ENCODE measurements at regions not wholly inside any gene's neighbourhood (a gene's known extent, or its start where the extent isn't known, plus 50 kb on each side); places are given as distances from the start of the nearest gene placed in this dataset.

- WGBS, 4 donors = 87 to 91% (median 89%) methylated on average over 3 of the region's 3 CpGs
- Histone ChIP-seq H3K4me3 (no peak overlapping the region), H3K27ac (no peak overlapping the region), H3K9me3 (replicated peaks in 1 of 3) (no peaks in the 10 kb centered on the region), H3K27me3 (no peaks in the 10 kb centered on the region), H3K4me1 (replicated peaks in 1 of 2) (no peaks in the 10 kb centered on the region), H3K36me3 (replicated peaks in 1 of 2) (no peaks in the 10 kb centered on the region)
- intact Hi-C loops (cut with DNase I) = no loop called here
- DNase-seq = no peak
- TF ChIP-seq CTCF (IDR thresholded peaks at IDR 0.05) = no peak
- TF ChIP-seq POLR2A (IDR thresholded peaks at IDR 0.05) = no peak
Measured at GRCh38 chr5:154117930-154118329, 72.6 kb upstream of the GALNT10 start.

GRCh38 chr5:154118385-154118784 is 72.1 kb upstream of the GALNT10 start:
- no peak for DNase-seq
- Histone ChIP-seq H3K9me3 (replicated peaks in 1 of 3) (no peaks in the 10 kb centered on the region), H3K27ac (no peak overlapping the region), H3K4me3 (no peak overlapping the region), H3K4me1 (replicated peaks in 1 of 2) (no peaks in the 10 kb centered on the region), H3K27me3 (no peaks in the 10 kb centered on the region), H3K36me3 (replicated peaks in 1 of 2) (no peaks in the 10 kb centered on the region)
- TF ChIP-seq POLR2A (IDR thresholded peaks at IDR 0.05) = no peak
- TF ChIP-seq CTCF (IDR thresholded peaks at IDR 0.05) = no peak
- intact Hi-C loops (cut with DNase I) = no loop called here
- 73 to 88% (median 83%) methylated on average over 2 of the region's 2 CpGs for WGBS, 4 donors

GRCh38 chr5:154118893-154119336 is 71.6 kb upstream of the GALNT10 start:
- WGBS, 4 donors = 77 to 81% (median 78%) methylated on average over 4 of the region's 4 CpGs
- H3K4me3 ChIP-seq = no peak overlapping the region
- no peak overlapping the region for H3K27ac ChIP-seq
- no peaks in the 10 kb centered on the region for H3K27me3 ChIP-seq
- DNase-seq = no peak
- TF ChIP-seq POLR2A (IDR thresholded peaks at IDR 0.05) (no peak), CTCF (IDR thresholded peaks at IDR 0.05) (no peak)
- intact Hi-C loops (cut with DNase I) = no loop called here
- no peaks in the 10 kb centered on the region for H3K4me1 ChIP-seq (replicated peaks in 1 of 2)
- no peaks in the 10 kb centered on the region for H3K9me3 ChIP-seq (replicated peaks in 1 of 3)
- H3K36me3 ChIP-seq (replicated peaks in 1 of 2) = no peaks in the 10 kb centered on the region

- no peaks in the 10 kb centered on the region for H3K27me3 ChIP-seq
- no peak overlapping the region for H3K27ac ChIP-seq
- intact Hi-C loops (cut with DNase I) = no loop called here
- no peaks in the 10 kb centered on the region for H3K9me3 ChIP-seq (replicated peaks in 1 of 3)
- no peaks in the 10 kb centered on the region for H3K4me1 ChIP-seq (replicated peaks in 1 of 2)
- TF ChIP-seq CTCF (IDR thresholded peaks at IDR 0.05) (no peak), POLR2A (IDR thresholded peaks at IDR 0.05) (no peak)
- H3K36me3 ChIP-seq (replicated peaks in 1 of 2) = no peaks in the 10 kb centered on the region
- H3K4me3 ChIP-seq = no peak overlapping the region
- no peak for DNase-seq
- 94 to 99% (median 97%) methylated on average over 3 of the region's 3 CpGs for WGBS, 4 donors
Measured at GRCh38 chr5:154129013-154129412, 61.5 kb upstream of the GALNT10 start.
